HEK293 (cell line): ENCODE measurements at regions not wholly inside any gene's neighbourhood (a gene's known extent, or its start where the extent isn't known, plus 50 kb on each side); places are given as distances from the start of the nearest gene placed in this dataset.

Experiments used
- CTCF ChIA-PET: fragments of 350-600 bp; formaldehyde crosslinking; extraction: SDS; loops from one replicate; lab custom pipeline; 2021; ENCODE audit warnings: antibody characterized with exemption; lab: Yijun Ruan, JAX
- POLR2A ChIA-PET: fragments of 300-600 bp; formaldehyde crosslinking; extraction: SDS; loops from one replicate; lab custom pipeline; 2020; ENCODE audit warnings: antibody characterized with exemption, inconsistent platforms; lab: Yijun Ruan, JAX
- H3K27ac ChIP-seq: fragments of 200-500 bp; sonication (Bioruptor generic); 2 replicates; pipeline ENCODE4 v1.5.1; 2014; ENCODE audit warnings: low read depth, low read length, control low read depth, inconsistent platforms; ENCODE audit errors: extremely low read depth
- H3K36me3 ChIP-seq, 2 experiments: fragments of 200-500 bp in 1 of 2; sonication (Bioruptor generic) in 1 of 2; 1 replicate in 1 of 2; 2 replicates in 1 of 2; pipeline ENCODE4 v1.5.1; 2014 to 2017; ENCODE audit warnings: inconsistent platforms in 2 of 2, low read length in 2 of 2; ENCODE audit not compliant: control insufficient read depth in 2 of 2, insufficient read depth in 1 of 2
- H3K4me1 ChIP-seq: fragments of 200-500 bp; sonication (Bioruptor generic); 2 replicates; pipeline ENCODE4 v1.5.1; 2014; ENCODE audit warnings: mild to moderate bottlenecking, low read length, inconsistent platforms; ENCODE audit not compliant: control insufficient read depth, insufficient read depth
- H3K4me3 ChIP-seq: 2 replicates; pipeline ENCODE4 v1.5.1; 2011; ENCODE audit warnings: low read depth, mild to moderate bottlenecking, control low read depth, low read length, moderate library complexity
- H3K9me3 ChIP-seq: fragments of 200-500 bp; sonication (Bioruptor generic); 2 replicates; pipeline ENCODE4 v1.5.1; 2014; ENCODE audit warnings: low read depth, low read length, inconsistent platforms; ENCODE audit not compliant: control insufficient read depth, insufficient read depth
- GLI4 ChIP-seq: fragments of 450-650 bp; formaldehyde crosslinking; IDR thresholded peaks from 2 replicates; pipeline ENCODE4 v1.5.1; 2016; ENCODE audit warnings: missing biosample characterization, missing genetic modification characterization
- KLF16 ChIP-seq: fragments of 450-650 bp; formaldehyde crosslinking; IDR thresholded peaks from 2 replicates; pipeline ENCODE4 v1.5.1; 2017; ENCODE audit warnings: missing biosample characterization, missing genetic modification characterization
- MZF1 ChIP-seq: fragments of 450-650 bp; formaldehyde crosslinking; IDR thresholded peaks from 2 replicates; pipeline ENCODE4 v1.5.1; 2017; ENCODE audit warnings: missing biosample characterization, missing genetic modification characterization, borderline replicate concordance
- YY1 ChIP-seq: fragments of 450-650 bp; formaldehyde crosslinking; IDR thresholded peaks from 2 replicates; pipeline ENCODE4 v1.5.1; 2018; ENCODE audit warnings: missing biosample characterization, missing genetic modification characterization
- ZBTB8A ChIP-seq: fragments of 450-650 bp; formaldehyde crosslinking; IDR thresholded peaks from 2 replicates; pipeline ENCODE4 v1.5.1; 2016; ENCODE audit warnings: missing biosample characterization, missing genetic modification characterization
- ZEB2 ChIP-seq: fragments of 450-650 bp; formaldehyde crosslinking; IDR thresholded peaks from 2 replicates; pipeline ENCODE4 v1.5.1; 2016; ENCODE audit warnings: missing biosample characterization, missing genetic modification characterization
- ZFHX2 ChIP-seq: fragments of 450-650 bp; formaldehyde crosslinking; conservative IDR thresholded peaks from 2 replicates; pipeline ENCODE4 v1.5.1; 2016; ENCODE audit warnings: missing biosample characterization, missing genetic modification characterization
- ZNF10 ChIP-seq: fragments of 450-650 bp; formaldehyde crosslinking; IDR thresholded peaks from 2 replicates; pipeline ENCODE4 v1.5.1; 2017; ENCODE audit warnings: missing biosample characterization, missing genetic modification characterization
- ZNF121 ChIP-seq: fragments of 450-650 bp; formaldehyde crosslinking; IDR thresholded peaks from 2 replicates; pipeline ENCODE4 v1.5.1; 2016; ENCODE audit warnings: missing biosample characterization, missing genetic modification characterization
- ZNF146 ChIP-seq: fragments of 450-650 bp; formaldehyde crosslinking; IDR thresholded peaks from 2 replicates; pipeline ENCODE4 v1.5.1; 2016; ENCODE audit warnings: missing biosample characterization, missing genetic modification characterization
- ZNF175 ChIP-seq: fragments of 450-650 bp; formaldehyde crosslinking; IDR thresholded peaks from 2 replicates; pipeline ENCODE4 v1.5.1; 2016; ENCODE audit warnings: missing biosample characterization, missing genetic modification characterization
- ZNF19 ChIP-seq: fragments of 450-650 bp; formaldehyde crosslinking; IDR thresholded peaks from 2 replicates; pipeline ENCODE4; 2016; ENCODE audit warnings: missing biosample characterization, missing genetic modification characterization, low read depth
- ZNF239 ChIP-seq: fragments of 450-650 bp; formaldehyde crosslinking; IDR thresholded peaks from 2 replicates; pipeline ENCODE4 v1.5.1; 2016; ENCODE audit warnings: missing biosample characterization, missing genetic modification characterization
- ZNF311 ChIP-seq: fragments of 450-650 bp; formaldehyde crosslinking; IDR thresholded peaks from 2 replicates; pipeline ENCODE4 v1.5.1; 2017; ENCODE audit warnings: missing biosample characterization, missing genetic modification characterization, borderline replicate concordance
- ZNF394 ChIP-seq: fragments of 450-650 bp; formaldehyde crosslinking; IDR thresholded peaks from 2 replicates; pipeline ENCODE4 v1.5.1; 2016; ENCODE audit warnings: missing biosample characterization, missing genetic modification characterization, mild to moderate bottlenecking, moderate library complexity, borderline replicate concordance
- ZNF48 ChIP-seq: fragments of 450-650 bp; formaldehyde crosslinking; IDR thresholded peaks from 2 replicates; pipeline ENCODE4 v1.5.1; 2016; ENCODE audit warnings: missing biosample characterization, missing genetic modification characterization
- ZNF518A ChIP-seq: fragments of 450-650 bp; formaldehyde crosslinking; conservative IDR thresholded peaks from 2 replicates; pipeline ENCODE4 v1.5.1; 2016; ENCODE audit warnings: low read depth, missing biosample characterization, missing genetic modification characterization
- ZNF544 ChIP-seq: fragments of 450-650 bp; formaldehyde crosslinking; IDR thresholded peaks from 2 replicates; pipeline ENCODE4 v1.5.0; 2017; ENCODE audit warnings: missing biosample characterization, missing genetic modification characterization
- ZNF558 ChIP-seq: fragments of 450-650 bp; formaldehyde crosslinking; IDR thresholded peaks from 2 replicates; pipeline ENCODE4 v1.5.1; 2016; ENCODE audit warnings: missing biosample characterization, missing genetic modification characterization
- ZNF791 ChIP-seq: fragments of 450-650 bp; formaldehyde crosslinking; IDR thresholded peaks from 2 replicates; pipeline ENCODE4 v1.5.1; 2016; ENCODE audit warnings: missing biosample characterization, missing genetic modification characterization
- ZSCAN5A ChIP-seq: fragments of 450-650 bp; formaldehyde crosslinking; IDR thresholded peaks from 2 replicates; pipeline ENCODE4 v1.5.1; 2016; ENCODE audit warnings: missing biosample characterization, missing genetic modification characterization

GRCh38 chr18:70461323-70462077, 172.7 kb downstream of the SOCS6 start:
- H3K27ac ChIP-seq, result no peak overlapping the region
- CTCF ChIA-PET, result interaction anchor here (1.6 to 2.7 kb wide), 2 partner anchors 11 to 29 kb away, joined by 12 to 13 read pairs; no protein-coding TSS in a partner anchor
- H3K9me3 ChIP-seq, result no peaks in the 10 kb centered on the region
- H3K4me1 ChIP-seq, result peaks cover 8% of the 10 kb centered on the region
- TF ChIP-seq ZNF121 (tag by site-specific recombination), result peak; percentile 75; the same call in 1 of the 2 replicates
- TF ChIP-seq ZNF48 (tag by site-specific recombination), result no peak
- no peak for TF ChIP-seq ZNF10 (tag by site-specific recombination)
- H3K4me3 ChIP-seq, result no peak overlapping the region
- H3K36me3 ChIP-seq, result no peaks in the 10 kb centered on the region
- POLR2A ChIA-PET, result no interaction called here

GRCh38 chr18:70459731-70460130, 170.9 kb downstream of the SOCS6 start:
- CTCF ChIA-PET, result interaction anchor here (0.6 to 4.7 kb wide), 7 partner anchors 9 to 344 kb away, joined by 3 to 23 read pairs (median 6); no protein-coding TSS in a partner anchor
- Histone ChIP-seq H3K9me3 (no peaks in the 10 kb centered on the region), H3K4me1 (peaks cover 8% of the 10 kb centered on the region), H3K4me3 (no peak overlapping the region), H3K36me3 (no peaks in the 10 kb centered on the region)
- POLR2A ChIA-PET, result no interaction called here
- TF ChIP-seq ZNF175 (tag by site-specific recombination) (no peak), ZEB2 (tag by site-specific recombination) (no peak), ZNF19 (no peak), GLI4 (tag by site-specific recombination) (no peak), YY1 (no peak), ZFHX2 (tag by site-specific recombination) (no peak), ZNF394 (tag by site-specific recombination) (no peak), ZNF544 (tag by site-specific recombination) (no peak), ZNF146 (tag by site-specific recombination) (no peak), KLF16 (tag by site-specific recombination) (no peak), ZNF791 (no peak), ZNF239 (tag by site-specific recombination) (no peak), ZNF558 (no peak), ZNF311 (no peak), ZNF518A (tag by site-specific recombination) (no peak), ZSCAN5A (tag by site-specific recombination) (no peak), MZF1 (no peak), ZBTB8A (tag by site-specific recombination) (no peak)
- TF ChIP-seq, all 188 proteins: peak for 0
- no peak overlapping the region for H3K27ac ChIP-seq
